Ovary (tissue), 3 donors: ENCODE measurements at regions not wholly inside any gene's neighbourhood (a gene's known extent, or its start where the extent isn't known, plus 50 kb on each side); places are given as distances from the start of the nearest gene placed in this dataset.

ENCODE experiments used
- CTCF ChIP-seq, 3 donors: fragments of 450-650 bp in 2 of 3; fragments of 200-600 bp in 1 of 3; IDR thresholded peaks; one replicate each; pipeline versions ENCODE4 v1.5.1 to v1.8.0; 2016 to 2022; ENCODE audit warnings: antibody characterized with exemption in 3 of 3, mild to moderate bottlenecking in 1 of 3
- EP300 ChIP-seq: sonication (generic); formaldehyde crosslinking; IDR thresholded peaks from one replicate; pipeline ENCODE4 v1.6.1; 2017; ENCODE audit warnings: antibody characterized with exemption
- POLR2A ChIP-seq: fragments of 450-650 bp; IDR thresholded peaks from one replicate; pipeline ENCODE4 v1.6.1; 2017; ENCODE audit warnings: antibody characterized with exemption, mild to moderate bottlenecking, moderate library complexity
- donor health status: DM: no; HTN: no; CAD: no.

- TF ChIP-seq EP300 (no peak), CTCF (IDR thresholded peaks at IDR 0.05) (no peak), POLR2A (no peak)
Observed at GRCh38 chr11:28820296-28820989, 712.3 kb downstream of the METTL15 start.
